HG03139 (cell line): ENCODE measurements at regions not wholly inside any gene's neighbourhood (a gene's known extent, or its start where the extent isn't known, plus 50 kb on each side); places are given as distances from the start of the nearest gene placed in this dataset.

ENCODE experiments used
- ATAC-seq: cut with Tn5 transposase; IDR thresholded peaks from one replicate; pipeline ENCODE4 v1.9.1; 2021; ENCODE audit not compliant: unreplicated experiment

- no peak for ATAC-seq
These were observed 287.0 kb downstream of the CDC5L start for GRCh38 chr6:44674226-44675155.

DNA sequence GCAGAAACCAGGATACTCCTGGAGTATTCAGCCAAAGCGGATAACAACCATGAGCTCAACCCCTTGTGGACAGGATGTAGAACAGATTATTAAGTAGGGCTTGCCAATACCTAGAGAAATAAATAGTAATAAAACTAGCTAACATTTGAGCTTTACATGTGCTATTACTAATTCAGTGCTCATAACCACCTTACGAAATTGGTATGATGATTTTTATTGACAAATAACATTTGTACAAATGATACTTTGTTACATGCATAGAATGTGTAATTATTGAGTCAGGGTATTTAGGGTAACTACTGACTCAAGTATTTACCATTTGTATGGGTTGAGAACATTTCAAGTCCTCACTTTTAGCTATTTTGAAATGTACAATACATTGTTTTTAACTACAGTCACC lies 287.9 kb downstream of the CDC5L start:
- no peak for ATAC-seq

DNA sequence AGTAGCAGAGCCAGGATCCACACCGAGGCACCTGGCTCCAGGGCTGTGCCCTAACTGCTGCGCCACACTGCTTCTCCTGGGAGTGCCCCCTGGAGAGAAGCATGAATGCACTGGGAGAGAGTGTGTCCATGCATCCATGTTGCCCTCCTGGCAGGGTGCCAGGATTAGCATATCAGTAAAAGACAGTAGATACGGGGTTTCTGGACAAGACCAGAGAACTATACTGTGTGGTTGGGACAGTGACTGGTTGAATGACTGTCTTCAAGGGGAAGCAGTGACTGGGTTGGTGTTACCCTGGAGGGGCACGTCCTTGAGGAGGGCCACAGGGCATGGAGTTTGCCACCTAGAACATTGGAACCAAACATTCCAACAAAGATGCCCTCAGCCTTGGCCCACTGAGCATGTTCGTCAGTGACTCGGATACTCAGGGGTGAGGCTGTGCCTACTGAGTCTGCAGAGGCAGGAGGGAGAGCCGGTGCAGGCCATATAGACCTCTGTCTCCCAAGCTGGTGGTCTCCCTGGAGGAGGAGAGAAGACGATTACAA lies 288.8 kb downstream of the CDC5L start:
- no peak for ATAC-seq

- no peak for ATAC-seq
These were observed 289.4 kb downstream of the CDC5L start for GRCh38 chr6:44676826-44677433.

DNA sequence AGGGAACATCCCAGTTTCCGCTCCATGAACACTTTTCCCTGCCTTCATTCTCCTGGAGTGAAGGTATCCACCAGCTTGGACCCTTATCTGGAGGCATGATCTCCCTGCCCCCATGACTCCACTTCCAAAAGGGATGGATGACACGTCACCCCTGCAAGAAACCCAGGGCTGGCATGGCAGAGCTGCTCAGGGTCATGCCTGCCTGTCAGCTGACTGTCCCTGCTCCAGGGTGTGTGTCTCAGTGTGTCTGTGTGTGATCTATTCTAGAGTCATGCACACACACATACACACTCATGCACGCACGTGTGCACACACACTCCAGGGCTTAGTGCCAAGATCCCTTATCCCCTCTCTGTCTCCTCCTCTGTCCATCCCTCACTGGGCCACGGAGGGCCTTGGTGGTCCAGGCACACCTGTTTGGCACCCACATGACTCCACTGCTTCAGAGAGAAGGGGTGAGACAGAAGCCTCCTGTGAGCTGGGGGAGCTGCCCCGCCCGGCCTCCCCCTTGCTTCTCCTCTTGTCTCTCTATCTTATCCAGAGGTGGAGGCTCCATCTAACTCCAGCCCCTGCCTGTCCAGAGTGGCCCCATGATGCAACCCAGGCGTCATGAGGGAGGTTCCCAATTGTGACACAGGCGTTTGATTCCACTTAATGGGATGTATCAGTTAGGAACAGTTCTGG lies 290.9 kb downstream of the CDC5L start:
- no peak for ATAC-seq

DNA sequence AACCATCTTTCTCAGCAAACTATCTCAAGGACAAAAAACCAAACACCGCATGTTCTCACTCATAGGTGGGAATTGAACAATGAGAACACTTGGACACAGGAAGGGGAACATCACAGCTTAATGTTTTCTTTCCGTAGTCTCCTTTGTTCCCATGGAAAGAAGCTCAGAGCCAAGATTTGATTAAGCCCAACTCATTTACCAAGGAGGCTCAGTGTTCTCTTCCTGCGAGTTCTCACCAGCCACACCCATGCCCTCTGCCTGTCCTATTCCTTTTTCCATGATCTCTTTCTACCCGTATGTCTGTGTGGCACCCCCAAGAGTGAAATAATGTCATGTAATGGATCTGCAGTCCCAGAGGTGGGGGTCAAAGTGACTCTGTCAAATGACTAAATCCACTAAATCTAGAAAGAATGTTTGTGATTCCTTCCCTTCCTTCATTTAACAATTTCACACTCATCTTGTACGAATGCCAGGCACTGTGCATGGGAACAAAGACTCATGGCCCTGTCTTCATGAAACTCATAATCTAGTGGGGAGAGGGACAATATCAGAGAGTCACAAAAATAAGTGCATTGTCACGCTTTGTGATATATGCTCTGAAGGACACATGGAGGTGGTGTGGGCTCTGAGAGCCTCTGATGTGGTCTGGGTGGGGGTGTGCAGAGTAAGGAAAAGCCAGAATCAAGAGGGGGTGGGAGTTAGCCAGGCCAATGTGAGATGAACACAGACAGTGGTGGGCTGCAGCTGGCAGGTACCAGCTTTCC lies 292.1 kb downstream of the CDC5L start:
- no peak for ATAC-seq

DNA sequence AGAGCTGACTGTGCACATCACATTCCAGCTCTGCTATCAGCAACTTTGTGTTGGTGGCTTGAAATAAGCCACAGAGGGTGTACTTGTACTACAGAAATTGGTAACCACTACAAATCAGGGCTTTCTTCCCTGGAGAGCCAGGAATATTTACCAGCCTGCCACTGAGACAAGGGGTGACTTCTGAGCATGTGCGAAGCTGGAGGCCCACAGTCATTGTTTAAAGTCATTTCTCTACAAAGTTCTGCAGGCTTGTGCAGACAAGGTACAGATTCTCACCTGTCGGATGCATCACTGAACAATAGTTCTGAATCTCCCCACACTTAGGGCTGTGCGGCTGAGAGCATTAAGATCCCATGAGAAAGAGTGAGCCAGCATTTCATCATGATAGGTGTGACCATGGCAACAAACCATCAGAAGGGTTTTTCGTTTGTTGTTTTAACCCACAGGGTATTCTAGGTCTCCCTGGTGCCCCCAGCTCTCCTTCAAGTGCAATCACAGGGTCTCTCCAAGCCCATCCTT lies 292.8 kb downstream of the CDC5L start:
- no peak for ATAC-seq

GRCh38 chr6:44681761-44682160 lies 294.3 kb downstream of the CDC5L start:
- ATAC-seq: no peak

DNA sequence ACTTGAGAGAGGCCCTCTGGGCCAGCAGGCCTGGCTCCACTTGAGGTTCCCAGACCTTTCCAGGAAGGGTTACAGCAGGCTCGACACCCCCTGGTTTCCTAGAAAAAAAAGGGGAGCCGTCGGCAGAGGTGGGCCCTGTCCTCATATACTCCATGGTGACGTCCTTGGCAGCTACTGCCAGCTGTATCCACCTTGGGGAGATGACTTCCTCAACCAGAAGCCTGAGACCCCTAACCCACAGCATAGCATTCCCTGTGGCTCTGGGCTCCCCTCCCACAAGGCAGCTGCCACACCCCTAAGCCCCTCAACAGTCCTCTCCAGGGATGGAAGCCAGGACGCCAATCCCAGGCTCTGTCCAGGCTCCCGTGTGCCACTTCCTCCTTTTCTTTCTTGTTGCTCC lies 294.8 kb downstream of the CDC5L start:
- ATAC-seq: no peak

- ATAC-seq: no peak
These were observed 295.7 kb downstream of the CDC5L start for GRCh38 chr6:44682987-44683779.

DNA sequence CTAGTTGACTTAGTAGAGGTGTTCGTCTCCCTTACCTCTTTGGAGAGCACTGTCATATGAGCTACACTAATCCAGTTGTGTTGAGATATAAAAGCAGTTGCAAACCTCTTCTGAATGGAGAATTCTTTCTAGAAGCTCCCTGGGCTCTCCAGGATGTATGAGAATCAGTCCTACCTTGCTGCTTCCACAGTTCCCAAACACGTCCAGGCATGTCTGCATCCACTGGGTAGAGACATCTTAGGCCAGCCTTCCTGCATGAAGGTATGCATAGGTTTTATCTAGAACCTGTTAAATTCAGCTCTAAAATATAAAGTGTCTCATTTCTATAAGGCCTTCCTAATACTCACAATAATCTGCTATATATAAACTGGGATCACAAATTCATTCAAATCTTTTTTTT lies 297.7 kb downstream of the CDC5L start:
- ATAC-seq: no peak

- ATAC-seq: no peak
These were observed 308.6 kb downstream of the CDC5L start for GRCh38 chr6:44696099-44696498.

DNA sequence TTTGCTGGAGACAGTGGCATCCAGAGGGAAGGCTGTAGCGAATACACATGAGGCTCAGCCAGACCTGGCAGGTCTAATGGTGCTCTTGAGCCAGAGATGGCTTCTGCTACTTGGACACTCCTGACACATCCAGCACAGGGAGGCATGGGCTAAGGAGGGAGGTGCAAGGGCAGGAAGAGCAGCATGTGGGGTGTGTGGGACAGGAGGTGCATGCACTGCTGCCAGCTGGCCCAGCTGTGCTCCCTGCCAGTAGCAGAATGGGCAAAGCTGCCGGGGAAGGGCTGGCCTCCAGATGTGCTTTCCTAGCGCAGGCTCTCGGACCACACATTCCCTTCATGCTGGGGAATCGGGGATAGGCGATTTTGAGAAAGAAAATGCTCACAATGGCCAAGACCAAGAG lies 309.2 kb downstream of the CDC5L start:
- no peak for ATAC-seq

DNA sequence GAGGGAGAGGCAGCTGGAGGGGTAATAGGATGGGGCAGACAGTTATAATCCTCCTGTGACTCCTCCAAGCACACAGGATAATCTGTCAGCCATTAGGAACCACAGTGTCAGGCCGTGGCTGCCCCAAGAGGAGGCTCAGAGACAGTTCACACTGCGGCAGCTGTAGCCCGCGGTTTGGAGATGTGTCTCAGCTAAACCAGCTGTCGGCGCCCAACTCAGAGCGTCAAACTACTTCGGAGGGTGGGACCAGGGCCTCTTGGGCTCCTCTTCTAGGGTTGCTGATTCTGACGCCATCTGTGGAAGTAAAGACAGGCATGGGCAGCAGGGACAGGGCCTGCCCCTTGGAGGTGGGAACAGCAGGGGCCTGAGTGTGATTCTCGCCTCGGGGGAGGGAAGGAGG lies 309.8 kb downstream of the CDC5L start:
- ATAC-seq: no peak

DNA sequence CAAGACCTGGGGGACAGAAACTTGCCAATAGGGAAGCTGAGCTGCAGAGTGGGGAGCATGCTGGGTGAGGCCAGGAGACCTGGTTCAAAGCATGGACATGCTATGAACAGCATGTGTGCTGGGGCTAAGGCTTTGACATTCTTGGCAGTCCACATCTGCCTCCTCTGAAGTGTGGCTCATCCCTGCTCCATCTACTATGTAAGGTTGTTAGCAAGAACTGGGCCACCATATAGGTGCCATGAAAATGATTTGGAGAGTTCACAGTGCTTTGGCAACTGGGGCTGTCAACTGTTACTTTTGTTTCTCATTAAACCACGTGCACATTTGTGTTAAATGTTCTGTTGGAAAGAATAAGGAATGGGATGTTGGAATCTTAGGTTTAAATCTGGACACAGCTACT lies 311.1 kb downstream of the CDC5L start:
- no peak for ATAC-seq

DNA sequence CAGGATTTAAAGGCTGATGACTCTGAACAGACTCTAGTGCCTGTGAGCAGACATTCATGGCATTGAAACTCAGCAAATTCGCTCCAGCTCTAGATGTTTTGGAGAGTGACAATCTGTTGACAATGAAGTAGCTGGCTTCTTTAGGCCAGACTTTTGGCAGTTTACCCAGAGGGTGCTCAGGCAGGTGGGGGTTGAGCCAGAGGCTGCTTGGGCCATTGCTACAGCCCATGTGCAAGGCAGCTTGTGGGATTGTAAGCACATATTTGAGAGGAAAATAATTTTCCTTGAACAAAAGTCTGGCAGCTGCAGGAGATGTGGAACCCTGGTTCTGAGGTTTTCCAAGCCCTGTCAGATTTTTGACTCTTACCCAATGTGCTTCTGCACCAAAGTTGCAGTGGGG lies 311.6 kb downstream of the CDC5L start:
- ATAC-seq: no peak

GRCh38 chr6:44699851-44700250 lies 312.3 kb downstream of the CDC5L start:
- ATAC-seq: no peak

- ATAC-seq: no peak
These were observed 312.9 kb downstream of the CDC5L start for GRCh38 chr6:44700422-44700821.

- ATAC-seq: no peak
These were observed 313.6 kb downstream of the CDC5L start for GRCh38 chr6:44701038-44701636.
